AG09309 (cell line): ENCODE measurements at regions not wholly inside any gene's neighbourhood (a gene's known extent, or its start where the extent isn't known, plus 50 kb on each side); places are given as distances from the start of the nearest gene placed in this dataset.

Experiments used
- DNase-seq: peaks from one replicate; pipeline ENCODE4 v3.0.0-alpha.2; 2010; ENCODE audit warnings: low read depth
- H3K4me3 ChIP-seq: 2 replicates; pipeline ENCODE4 v1.5.1; 2011; ENCODE audit warnings: mild to moderate bottlenecking, low read depth, low read length, moderate library complexity; ENCODE audit not compliant: control insufficient read depth
- CTCF ChIP-seq: IDR thresholded peaks from 2 replicates; pipeline ENCODE4 v1.5.1; 2011; ENCODE audit warnings: mild to moderate bottlenecking, low read depth, low read length, inconsistent platforms; ENCODE audit not compliant: insufficient read depth, control insufficient read depth; ENCODE audit errors: missing control alignments

GRCh38 chr2:59724746-59725145, 828.7 kb downstream of the BCL11A start:
- DNase-seq = no peak
- no peak for TF ChIP-seq CTCF
- no peak overlapping the region for H3K4me3 ChIP-seq

GRCh38 chr2:59720296-59720866, 833.1 kb downstream of the BCL11A start:
- DNase-seq = no peak
- no peak for TF ChIP-seq CTCF
- no peak overlapping the region for H3K4me3 ChIP-seq

GRCh38 chr2:59713577-59713976, 839.9 kb downstream of the BCL11A start:
- no peak for TF ChIP-seq CTCF
- no peak overlapping the region for H3K4me3 ChIP-seq
- no peak for DNase-seq

- no peak for DNase-seq
- no peak overlapping the region for H3K4me3 ChIP-seq
- no peak for TF ChIP-seq CTCF
Observed at GRCh38 chr2:59711121-59711520, 842.3 kb downstream of the BCL11A start.

- no peak for DNase-seq
- no peak overlapping the region for H3K4me3 ChIP-seq
- no peak for TF ChIP-seq CTCF
Observed at GRCh38 chr2:59706729-59707128, 846.7 kb downstream of the BCL11A start.

GRCh38 chr2:59703796-59704195, 849.7 kb downstream of the BCL11A start:
- TF ChIP-seq CTCF = no peak
- DNase-seq = no peak
- no peak overlapping the region for H3K4me3 ChIP-seq

GRCh38 chr2:59702026-59702425, 851.4 kb downstream of the BCL11A start:
- DNase-seq = no peak
- H3K4me3 ChIP-seq = no peak overlapping the region
- no peak for TF ChIP-seq CTCF
